ENCODE measurements at regions not wholly inside any gene's neighbourhood (a gene's known extent, or its start where the extent isn't known, plus 50 kb on each side); places are given as distances from the start of the nearest gene placed in this dataset.

- intact Hi-C loops (cut with DNase I) = no loop called here
- H3K36me3 ChIP-seq (replicated peaks in 1 of 2) = no peaks in the 10 kb centered on the region
- 73 to 81% (median 77%) methylated on average over 2 of the region's 2 CpGs for WGBS, 4 donors
- no peak for TF ChIP-seq POLR2A (IDR thresholded peaks at IDR 0.05)
- no peak for TF ChIP-seq CTCF (IDR thresholded peaks at IDR 0.05)
- no peaks in the 10 kb centered on the region for H3K4me1 ChIP-seq (replicated peaks in 1 of 2)
- H3K27ac ChIP-seq = no peak overlapping the region
- H3K9me3 ChIP-seq (replicated peaks in 1 of 3) = no peaks in the 10 kb centered on the region
- no peak overlapping the region for H3K4me3 ChIP-seq
- no peak for DNase-seq
- H3K27me3 ChIP-seq = no peaks in the 10 kb centered on the region
These were observed 177.9 kb upstream of the RAI2 start for GRCh38 chrX:18039023-18039422.

- no peak for DNase-seq
- no peaks in the 10 kb centered on the region for H3K27me3 ChIP-seq
- 46 to 68% (median 64%) methylated on average over 2 of the region's 2 CpGs for WGBS, 4 donors
- H3K4me1 ChIP-seq (replicated peaks in 1 of 2) = no peaks in the 10 kb centered on the region
- no peaks in the 10 kb centered on the region for H3K9me3 ChIP-seq (replicated peaks in 1 of 3)
- no peak for TF ChIP-seq CTCF (IDR thresholded peaks at IDR 0.05)
- TF ChIP-seq POLR2A (IDR thresholded peaks at IDR 0.05) = no peak
- intact Hi-C loops (cut with DNase I) = no loop called here
- no peaks in the 10 kb centered on the region for H3K36me3 ChIP-seq (replicated peaks in 1 of 2)
- no peak overlapping the region for H3K27ac ChIP-seq
- no peak overlapping the region for H3K4me3 ChIP-seq
These were observed 175.3 kb upstream of the RAI2 start for GRCh38 chrX:18036394-18036793.

GRCh38 chrX:18034945-18035344 is 173.8 kb upstream of the RAI2 start:
- 68 to 81% (median 76%) methylated on average over 2 of the region's 2 CpGs for WGBS, 4 donors
- Histone ChIP-seq H3K4me3 (no peak overlapping the region), H3K4me1 (replicated peaks in 1 of 2) (peaks cover 0 to under 1% of the 10 kb centered on the region in 2 donors), H3K27me3 (no peaks in the 10 kb centered on the region), H3K27ac (no peak overlapping the region), H3K36me3 (replicated peaks in 1 of 2) (no peaks in the 10 kb centered on the region), H3K9me3 (replicated peaks in 1 of 3) (no peaks in the 10 kb centered on the region)
- intact Hi-C loops (cut with DNase I) = no loop called here
- DNase-seq = no peak
- TF ChIP-seq CTCF (IDR thresholded peaks at IDR 0.05) (no peak), POLR2A (IDR thresholded peaks at IDR 0.05) (no peak)

- intact Hi-C loops (cut with DNase I) = no loop called here
- no peaks in the 10 kb centered on the region for H3K27me3 ChIP-seq
- TF ChIP-seq CTCF (IDR thresholded peaks at IDR 0.05) (no peak), POLR2A (IDR thresholded peaks at IDR 0.05) (no peak)
- H3K9me3 ChIP-seq (replicated peaks in 1 of 3) = no peaks in the 10 kb centered on the region
- no peak overlapping the region for H3K4me3 ChIP-seq
- no peaks in the 10 kb centered on the region for H3K36me3 ChIP-seq (replicated peaks in 1 of 2)
- DNase-seq = no peak
- H3K27ac ChIP-seq = no peak overlapping the region
- WGBS, 4 donors = 67 to 72% (median 70%) methylated on average over 3 of the region's 3 CpGs
- peaks cover 0 to 3% of the 10 kb centered on the region in 2 donors for H3K4me1 ChIP-seq (replicated peaks in 1 of 2)
These were observed 173.4 kb upstream of the RAI2 start for GRCh38 chrX:18034504-18034903.

Measured in adrenal gland (tissue), 9 donors.